Globus pallidus (tissue), 1 donor: ENCODE measurements at regions not wholly inside any gene's neighbourhood (a gene's known extent, or its start where the extent isn't known, plus 50 kb on each side); places are given as distances from the start of the nearest gene placed in this dataset.
A peak's percentile ranks its signal among the peaks of the same experiment; 100 is the strongest.
"Not testable (repeated sequence)": the region's sequence is repeated elsewhere in the genome, so short reads cannot be mapped to it uniquely, and the experiment has no call there.

Experiments
- DNase-seq: peaks from one replicate; pipeline ENCODE4 v3.0.0-alpha.2; 2015; ENCODE audit warnings: low spot score

GRCh38 chr20:25798174-25798993 is 101.7 kb upstream of the ZNF337 start:
- DNase-seq: not testable (repeated sequence)

DNA sequence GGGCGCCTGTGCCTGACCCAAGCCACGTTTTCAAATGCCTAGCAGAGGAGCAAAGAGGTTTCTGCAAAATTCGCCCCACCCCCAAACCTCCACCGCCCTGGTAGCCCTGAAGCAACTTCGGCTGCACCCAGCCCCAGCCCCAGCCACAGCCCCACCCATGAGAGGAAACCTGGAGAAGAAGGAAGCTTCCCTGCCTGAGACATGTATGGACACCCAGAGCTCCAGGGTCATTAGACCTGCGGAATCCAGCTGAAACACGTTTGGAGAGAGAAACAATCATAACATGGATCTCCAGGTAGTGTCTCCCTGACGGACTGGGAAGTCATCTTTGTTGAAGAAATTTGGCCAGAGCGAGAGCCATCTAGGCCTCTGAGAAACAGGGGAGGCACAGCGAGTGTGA is 100.4 kb upstream of the ZNF337 start:
- not testable (repeated sequence) for DNase-seq

GRCh38 chr20:25777241-25777640 is 80.6 kb upstream of the ZNF337 start:
- not testable (repeated sequence) for DNase-seq

DNA sequence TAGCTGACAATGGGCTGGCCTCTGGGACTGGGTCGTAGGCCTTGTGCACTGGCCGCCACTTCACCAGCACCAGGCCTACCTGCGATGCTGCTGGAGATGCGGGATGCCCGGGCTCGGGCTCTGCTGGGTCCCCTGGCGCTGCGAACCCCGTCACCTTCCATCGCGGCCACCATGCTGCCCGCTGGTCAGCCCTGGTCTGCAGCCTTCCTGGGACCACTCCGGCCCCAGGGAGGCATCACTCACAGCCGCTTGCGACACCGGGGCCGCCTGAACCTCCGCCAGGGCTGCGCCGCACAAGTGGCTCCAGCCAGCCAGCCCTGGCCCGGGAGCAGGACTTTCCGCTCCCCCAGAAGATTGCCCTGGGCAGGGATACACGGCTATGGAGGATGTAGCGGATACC is 78.1 kb upstream of the ZNF337 start:
- not testable (repeated sequence) for DNase-seq

DNA sequence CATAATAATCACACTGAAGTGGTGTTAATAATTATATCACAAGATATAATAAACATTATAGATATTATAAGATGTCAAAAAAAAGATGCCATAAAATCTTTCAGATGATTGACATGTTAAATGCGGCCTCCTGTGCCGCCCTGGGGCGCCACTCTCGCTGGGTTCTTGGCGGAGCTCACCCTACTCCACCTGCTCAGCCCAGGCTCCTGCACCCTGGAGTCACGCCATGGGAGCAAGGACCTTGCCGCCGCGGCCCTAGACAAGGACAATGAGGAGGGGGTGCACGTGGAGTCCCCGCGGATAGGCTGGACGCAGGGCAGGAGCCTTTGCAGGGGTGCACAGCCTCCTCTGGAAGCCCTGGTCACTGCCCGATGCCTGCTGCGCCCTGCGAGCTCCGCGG is 77.5 kb upstream of the ZNF337 start:
- DNase-seq: not testable (repeated sequence)

GRCh38 chr20:25772437-25772836 is 75.8 kb upstream of the ZNF337 start:
- not testable (repeated sequence) for DNase-seq

GRCh38 chr20:25771818-25772217 is 75.2 kb upstream of the ZNF337 start:
- DNase-seq: not testable (repeated sequence)

DNA sequence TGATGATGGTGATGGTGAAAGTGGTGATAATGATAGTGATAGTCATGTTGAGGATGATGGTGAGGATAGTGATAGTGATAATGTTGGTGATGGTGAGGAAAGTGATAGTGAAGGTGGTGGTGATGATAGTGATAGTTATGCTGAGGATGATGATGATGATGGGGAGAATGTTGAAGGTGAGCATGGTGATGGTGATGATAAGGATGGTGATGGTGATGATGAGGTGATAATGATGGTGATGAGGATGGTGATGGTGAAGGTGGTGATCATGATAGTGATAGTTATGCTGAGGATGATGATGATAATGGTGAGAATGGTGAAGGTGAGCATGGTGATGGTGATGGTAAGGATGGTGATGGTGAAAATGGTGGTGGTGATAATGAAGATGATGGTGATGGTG is 64.9 kb upstream of the ZNF337 start:
- DNase-seq: no peak

DNA sequence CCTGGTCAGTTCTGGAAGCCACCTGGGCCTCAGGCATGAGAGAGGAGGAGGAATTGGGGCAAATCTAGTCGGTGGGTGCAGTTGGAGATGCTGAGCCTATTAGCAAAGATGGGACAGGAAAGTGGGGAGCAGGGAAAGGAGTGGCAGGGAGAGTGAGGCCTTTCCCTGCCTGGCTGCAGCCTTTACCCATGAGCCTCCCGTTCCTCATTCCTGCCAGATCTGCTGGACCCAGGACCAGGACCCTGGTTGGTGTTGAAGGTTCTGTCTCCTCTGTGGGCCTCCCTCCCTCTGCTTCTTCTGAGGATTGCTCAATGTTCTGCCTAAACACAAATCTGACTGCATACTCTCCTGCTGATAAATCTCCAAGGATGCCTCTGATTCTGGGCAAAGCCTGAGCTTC is 64.4 kb upstream of the ZNF337 start:
- not testable (repeated sequence) for DNase-seq

DNA sequence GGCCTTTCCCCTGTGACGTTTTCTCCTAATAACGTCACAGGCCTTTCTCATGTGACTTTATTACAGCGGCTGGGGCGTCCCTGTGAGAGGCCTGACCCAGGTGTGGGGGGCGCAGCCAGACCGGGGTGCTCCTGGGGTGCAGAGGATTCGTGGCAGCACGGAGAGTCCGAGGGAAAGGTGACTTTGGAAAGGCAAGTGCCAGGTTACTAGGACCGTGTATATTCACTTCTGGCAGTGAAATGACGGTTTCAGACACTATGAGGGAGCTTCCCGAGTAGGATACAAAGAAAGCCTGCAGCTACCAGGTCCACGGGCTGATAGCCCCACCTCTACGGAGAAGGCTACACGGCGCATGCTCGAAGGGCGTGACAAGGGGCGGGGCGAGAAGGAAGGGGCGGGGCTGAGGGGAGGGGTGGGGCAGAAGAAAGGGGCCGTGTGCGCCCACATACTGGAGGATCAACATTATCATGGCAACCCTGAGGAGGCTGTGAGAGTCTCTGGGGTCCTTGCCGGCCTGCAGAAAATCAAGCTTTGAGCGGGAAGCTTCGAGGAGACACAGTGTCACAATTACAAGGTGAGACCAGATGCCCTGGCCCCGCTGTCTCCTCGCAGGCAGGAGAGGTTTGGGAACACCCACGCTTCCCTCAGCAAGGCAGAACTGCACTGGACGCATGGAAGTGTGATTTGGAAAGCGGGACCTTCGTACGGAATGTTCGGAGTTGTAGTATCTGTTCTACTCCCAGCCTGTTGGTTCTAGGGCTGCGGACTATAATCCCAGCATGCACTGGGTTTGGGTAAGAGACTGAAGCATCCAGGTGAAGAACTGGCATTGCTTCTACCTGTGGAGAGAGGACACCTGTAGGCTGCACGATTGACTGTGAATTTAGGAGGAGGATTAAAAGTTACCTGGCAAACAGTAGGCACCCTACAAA is 54.4 kb upstream of the ZNF337 start:
- DNase-seq: peak; percentile 40

GRCh38 chr20:25750220-25750764 is 53.6 kb upstream of the ZNF337 start:
- DNase-seq: no peak

- DNase-seq: no peak
Observed at GRCh38 chr20:25749649-25750048, 53.0 kb upstream of the ZNF337 start.
